ENCODE measurements at regions not wholly inside any gene's neighbourhood (a gene's known extent, or its start where the extent isn't known, plus 50 kb on each side); places are given as distances from the start of the nearest gene placed in this dataset.

- no peak overlapping the region for H3K4me3 ChIP-seq (replicated peaks in 1 of 3; ENCODE audit: insufficient read depth in 1 of 3, low read depth in 1 of 3, low read length in 3 of 3)
- H3K9ac ChIP-seq (replicated peaks; ENCODE audit: extremely low read depth, insufficient read depth, low read length): no peak overlapping the region
- H3K9me1 ChIP-seq (replicated peaks; ENCODE audit: control insufficient read depth, extremely low read depth, insufficient read depth, low read length): no peaks in the 10 kb centered on the region
- no peaks in the 10 kb centered on the region for H3K36me3 ChIP-seq (ENCODE audit: control insufficient read depth in 2 of 2, extremely low read depth in 1 of 2, insufficient read depth in 2 of 2, low read length in 2 of 2)
- no peaks in the 10 kb centered on the region for H4K20me1 ChIP-seq (replicated peaks; ENCODE audit: control insufficient read depth, extremely low read depth, insufficient read depth, low read length)
- no peaks in the 10 kb centered on the region for H3K27me3 ChIP-seq (ENCODE audit: control insufficient read depth in 2 of 2, insufficient read depth in 2 of 2, low read length in 2 of 2)
- no peak overlapping the region for H3K27ac ChIP-seq (ENCODE audit: insufficient read depth, low read depth, low read length)
- peaks cover 2% of the 10 kb centered on the region for H3K9me3 ChIP-seq (replicated peaks; ENCODE audit: control insufficient read depth, insufficient read depth, low read length)
- no peak overlapping the region for H2AFZ ChIP-seq (ENCODE audit: low read depth, low read length)
- dilution Hi-C loops (cut with MboI; ENCODE audit: extremely low pct_ligation_motif_present, low sequenced_read_pairs) (no loop called here), intact Hi-C loops (cut with micrococcal nuclease) (loop anchor here (10.0 kb wide), 1 partner anchor 1420 kb away; no protein-coding TSS in a partner anchor)
- no peak for TF ChIP-seq GATA2 (IDR thresholded peaks at IDR 0.05; ENCODE audit: insufficient read depth, insufficient read length, low read depth, low read length)
- TF ChIP-seq MAX (IDR thresholded peaks at IDR 0.05; ENCODE audit: insufficient read depth, insufficient read length): no peak
- no peak for TF ChIP-seq FOS (IDR thresholded peaks at IDR 0.05; ENCODE audit: borderline replicate concordance, insufficient read depth, low read length)
- TF ChIP-seq MYC (IDR thresholded peaks at IDR 0.05; ENCODE audit: low read depth, low read length): no peak
- no peak for TF ChIP-seq JUN (IDR thresholded peaks at IDR 0.05; ENCODE audit: borderline replicate concordance, insufficient read depth, insufficient read length, low read depth)
- TF ChIP-seq CTCF (IDR thresholded peaks at IDR 0.05; ENCODE audit: extremely low read depth in 1 of 2, insufficient read depth in 1 of 2, low read depth in 1 of 2, low read length in 2 of 2): no peak
- TF ChIP-seq POLR2AphosphoS5 (IDR thresholded peaks at IDR 0.05; ENCODE audit: insufficient read depth, low read depth, low read length): no peak
- no peak for TF ChIP-seq EZH2 (IDR thresholded peaks at IDR 0.05; ENCODE audit: borderline replicate concordance, low read depth, low read length, severe bottlenecking)
- no peak for TF ChIP-seq POLR2A (IDR thresholded peaks at IDR 0.05; ENCODE audit: low read depth, low read length)
- no peak overlapping the region for H3K4me2 ChIP-seq (ENCODE audit: insufficient read depth, low read length)
- BruUV-seq (replicated peaks): no TSS peak
- no peaks in the 10 kb centered on the region for H3K4me1 ChIP-seq (ENCODE audit: control insufficient read depth, extremely low read depth, insufficient read depth, low read length)
- ChIA-PET CTCF (no interaction called here), POLR2A (no interaction called here)
- FAIRE-seq (no peak), DNase-seq (ENCODE audit: low read depth, low spot score) (no peak)
- no peaks in the 10 kb centered on the region for H3K79me2 ChIP-seq (ENCODE audit: control insufficient read depth, insufficient read depth, low read length)
These were observed 236.4 kb upstream of the SGCG start for GRCh38 chr13:22944378-22944777.

All from endothelial cell of umbilical vein (primary cell).